Muscle layer of duodenum (tissue), 2 donors: ENCODE measurements at regions not wholly inside any gene's neighbourhood (a gene's known extent, or its start where the extent isn't known, plus 50 kb on each side); places are given as distances from the start of the nearest gene placed in this dataset.

ENCODE experiments used
- H3K27ac ChIP-seq: one replicate; pipeline ENCODE4 v1.7.0; 2013; ENCODE audit warnings: mild to moderate bottlenecking, low read length
- H3K27me3 ChIP-seq: one replicate; pipeline ENCODE4 v1.7.0; 2013; ENCODE audit warnings: low read depth, mild to moderate bottlenecking, control low read depth, low read length
- H3K36me3 ChIP-seq, 2 donors: one replicate each; pipeline ENCODE4 v1.7.0; 2013; ENCODE audit warnings: low read length in 2 of 2, control low read depth in 1 of 2, mild to moderate bottlenecking in 1 of 2; ENCODE audit not compliant: insufficient read depth in 2 of 2, control insufficient read depth in 1 of 2
- H3K4me1 ChIP-seq, 2 donors: one replicate each; pipeline ENCODE4 v1.7.0; 2013; ENCODE audit warnings: low read length in 2 of 2, mild to moderate bottlenecking in 2 of 2, control low read depth in 1 of 2, moderate library complexity in 1 of 2; ENCODE audit not compliant: insufficient read depth in 2 of 2, control insufficient read depth in 1 of 2
- H3K4me3 ChIP-seq, 2 donors: one replicate each; pipeline ENCODE4 v1.7.0; 2013; ENCODE audit warnings: low read length in 2 of 2, low read depth in 1 of 2, mild to moderate bottlenecking in 1 of 2
- H3K9me3 ChIP-seq, 2 donors: one replicate each; pipeline ENCODE4 v1.7.0; 2013; ENCODE audit warnings: low read length in 2 of 2, control low read depth in 1 of 2, mild to moderate bottlenecking in 1 of 2; ENCODE audit not compliant: control insufficient read depth in 1 of 2
- donor health status: healthy.

- no peaks in the 10 kb centered on the region for H3K9me3 ChIP-seq
- no peak overlapping the region for H3K27ac ChIP-seq
- H3K27me3 ChIP-seq = no peaks in the 10 kb centered on the region
- no peaks in the 10 kb centered on the region for H3K4me1 ChIP-seq
- no peak overlapping the region for H3K4me3 ChIP-seq
- H3K36me3 ChIP-seq = no peaks in the 10 kb centered on the region
Measured at GRCh38 chr6:170107606-170108222, 183.2 kb downstream of the DLL1 start.

- Histone ChIP-seq H3K36me3 (no peaks in the 10 kb centered on the region), H3K27me3 (no peaks in the 10 kb centered on the region), H3K27ac (no peak overlapping the region), H3K9me3 (no peaks in the 10 kb centered on the region), H3K4me1 (no peaks in the 10 kb centered on the region), H3K4me3 (no peak overlapping the region)
Measured at GRCh38 chr6:170106906-170107525, 183.9 kb downstream of the DLL1 start.

- Histone ChIP-seq H3K4me3 (no peak overlapping the region), H3K9me3 (no peaks in the 10 kb centered on the region), H3K27ac (no peak overlapping the region), H3K36me3 (no peaks in the 10 kb centered on the region), H3K27me3 (no peaks in the 10 kb centered on the region), H3K4me1 (no peaks in the 10 kb centered on the region)
Measured at GRCh38 chr6:170102582-170103481, 188.0 kb downstream of the DLL1 start.

GRCh38 chr6:170102038-170102437, 188.8 kb downstream of the DLL1 start:
- H3K27ac ChIP-seq = no peak overlapping the region
- H3K4me3 ChIP-seq = no peak overlapping the region
- H3K27me3 ChIP-seq = no peaks in the 10 kb centered on the region
- no peaks in the 10 kb centered on the region for H3K9me3 ChIP-seq
- no peaks in the 10 kb centered on the region for H3K36me3 ChIP-seq
- H3K4me1 ChIP-seq = no peaks in the 10 kb centered on the region

- Histone ChIP-seq H3K4me1 (no peaks in the 10 kb centered on the region), H3K9me3 (no peaks in the 10 kb centered on the region), H3K27me3 (no peaks in the 10 kb centered on the region), H3K4me3 (no peak overlapping the region), H3K36me3 (no peaks in the 10 kb centered on the region), H3K27ac (no peak overlapping the region)
Measured at GRCh38 chr6:170101281-170102035, 189.4 kb downstream of the DLL1 start.

GRCh38 chr6:170100046-170100445, 190.8 kb downstream of the DLL1 start:
- Histone ChIP-seq H3K4me3 (no peak overlapping the region), H3K9me3 (no peaks in the 10 kb centered on the region), H3K27ac (no peak overlapping the region)

GRCh38 chr6:170099387-170099786, 191.5 kb downstream of the DLL1 start:
- H3K9me3 ChIP-seq = no peaks in the 10 kb centered on the region
- H3K36me3 ChIP-seq = no peaks in the 10 kb centered on the region
- H3K4me1 ChIP-seq = no peaks in the 10 kb centered on the region
- H3K4me3 ChIP-seq = no peak overlapping the region
- no peaks in the 10 kb centered on the region for H3K27me3 ChIP-seq
- H3K27ac ChIP-seq = no peak overlapping the region

More at GRCh38 chr6:170100046-170100445, 190.8 kb downstream of the DLL1 start:
- H3K4me1 ChIP-seq = no peaks in the 10 kb centered on the region
- no peaks in the 10 kb centered on the region for H3K27me3 ChIP-seq
- H3K36me3 ChIP-seq = no peaks in the 10 kb centered on the region

- no peaks in the 10 kb centered on the region for H3K36me3 ChIP-seq
- no peaks in the 10 kb centered on the region for H3K4me1 ChIP-seq
- no peak overlapping the region for H3K27ac ChIP-seq
- no peaks in the 10 kb centered on the region for H3K9me3 ChIP-seq
- H3K27me3 ChIP-seq = no peaks in the 10 kb centered on the region
- H3K4me3 ChIP-seq = no peak overlapping the region
Measured at GRCh38 chr6:170098428-170099170, 192.3 kb downstream of the DLL1 start.

GRCh38 chr6:170097505-170098427, 193.1 kb downstream of the DLL1 start:
- no peak overlapping the region for H3K27ac ChIP-seq
- H3K4me1 ChIP-seq = no peaks in the 10 kb centered on the region
- H3K27me3 ChIP-seq = no peaks in the 10 kb centered on the region
- H3K9me3 ChIP-seq = no peaks in the 10 kb centered on the region
- H3K4me3 ChIP-seq = no peak overlapping the region
- H3K36me3 ChIP-seq = no peaks in the 10 kb centered on the region
